GM18861 (cell line): ENCODE measurements at regions not wholly inside any gene's neighbourhood (a gene's known extent, or its start where the extent isn't known, plus 50 kb on each side); places are given as distances from the start of the nearest gene placed in this dataset.

Experiments used
- ATAC-seq: cut with Tn5 transposase; IDR thresholded peaks from one replicate; pipeline ENCODE4 v1.9.1; 2021; ENCODE audit not compliant: unreplicated experiment

DNA sequence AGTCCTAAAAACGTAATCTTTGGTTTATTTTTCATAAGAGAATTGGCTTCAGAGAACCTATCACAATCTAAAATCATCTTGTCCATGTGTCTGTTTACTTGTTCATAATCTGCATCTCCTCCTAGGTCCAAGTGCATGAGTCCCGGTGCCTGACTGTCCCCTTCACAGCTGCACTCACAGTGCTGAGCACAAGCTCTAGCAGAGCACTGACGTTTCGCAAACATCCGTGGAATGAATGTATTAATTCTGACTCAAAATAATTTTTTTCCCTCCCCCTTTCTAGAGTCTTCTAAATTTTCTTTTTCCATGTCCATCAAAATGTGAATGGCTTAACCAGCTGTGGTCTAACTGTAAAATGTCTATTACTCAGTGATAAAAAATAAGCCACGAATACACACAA, 245.5 kb upstream of the TSHZ3 start:
- no peak for ATAC-seq

DNA sequence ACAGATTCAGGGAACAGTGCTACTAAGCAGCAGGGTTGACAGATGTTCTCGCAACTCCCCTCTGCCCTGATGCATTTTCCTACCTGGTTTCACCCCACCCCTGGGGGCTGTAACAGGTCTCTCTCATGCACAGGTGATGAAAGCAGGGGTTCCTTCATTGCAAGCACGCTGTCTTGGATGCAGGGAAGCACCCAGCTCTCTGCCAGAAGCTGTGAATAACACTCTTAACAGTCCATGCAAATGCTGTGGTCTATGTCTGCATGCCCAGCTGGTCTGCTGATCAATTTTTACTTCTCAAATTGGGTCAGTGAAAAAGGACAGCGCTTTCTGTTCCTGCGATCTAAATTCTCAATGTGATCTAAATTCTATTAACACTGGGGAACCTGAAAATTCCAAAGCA, 246.3 kb upstream of the TSHZ3 start:
- ATAC-seq: no peak

DNA sequence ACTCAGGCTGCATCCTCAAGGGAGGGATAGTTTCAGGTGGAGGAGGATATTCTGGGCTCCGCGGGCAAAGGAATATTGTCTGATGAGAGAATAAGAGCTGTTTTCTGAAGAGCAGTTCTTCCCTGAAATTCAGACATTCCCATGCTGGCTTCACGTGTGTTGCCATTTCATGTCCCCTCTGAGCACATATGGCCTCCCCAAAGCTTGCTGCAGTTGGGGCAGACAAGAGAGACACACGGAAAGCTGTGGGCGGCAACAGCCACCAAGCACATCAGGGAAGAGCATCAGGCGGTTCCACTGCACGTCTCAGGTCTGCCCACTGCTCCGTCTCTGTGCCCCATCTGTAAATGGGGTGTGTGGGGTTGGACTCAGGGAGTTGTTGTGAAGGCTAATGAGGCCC, 247.5 kb upstream of the TSHZ3 start:
- no peak for ATAC-seq

DNA sequence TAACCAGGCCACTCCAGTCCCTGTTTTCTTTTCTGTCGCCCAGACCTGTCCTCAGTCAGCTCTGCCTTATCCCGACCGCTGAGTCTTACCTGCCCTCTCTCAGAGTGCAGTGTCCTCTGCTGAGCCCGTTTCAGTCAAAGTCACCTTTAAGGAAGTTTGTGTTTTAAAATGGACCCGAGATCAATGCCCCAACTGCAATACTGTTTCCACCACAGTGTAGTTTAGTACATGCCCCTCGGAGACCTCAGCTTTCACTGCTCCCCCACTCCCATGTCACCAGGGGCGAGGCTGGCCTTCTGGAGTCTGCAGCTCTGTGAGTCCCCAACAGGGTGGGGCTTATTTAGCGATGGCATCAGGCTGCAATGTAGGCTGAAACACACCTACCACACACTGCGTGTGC, 248.4 kb upstream of the TSHZ3 start:
- ATAC-seq: no peak

DNA sequence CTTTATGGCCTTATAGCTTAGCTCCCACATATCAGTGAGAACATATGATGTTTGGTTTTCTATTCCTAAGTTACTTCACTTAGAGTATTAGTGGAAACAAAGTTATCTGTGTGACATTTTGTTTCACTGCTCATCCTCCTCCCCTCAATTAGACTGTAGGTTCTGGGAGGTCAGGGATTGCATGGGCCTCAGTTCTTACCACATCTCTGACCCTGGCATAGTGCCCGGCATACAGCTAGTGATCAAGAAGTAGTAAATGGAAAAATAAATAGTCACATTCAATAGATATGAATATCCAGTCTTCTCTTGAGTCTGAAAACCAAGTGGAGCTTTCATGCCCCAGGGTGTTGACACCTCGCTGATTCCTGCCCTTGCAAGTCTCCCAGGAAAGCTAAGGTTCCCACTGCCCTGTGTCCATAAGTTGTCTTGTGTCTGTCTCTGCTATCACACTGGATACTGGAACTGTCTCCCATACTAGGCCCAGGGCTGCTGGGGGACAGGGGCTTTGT, 249.5 kb upstream of the TSHZ3 start:
- ATAC-seq: no peak

DNA sequence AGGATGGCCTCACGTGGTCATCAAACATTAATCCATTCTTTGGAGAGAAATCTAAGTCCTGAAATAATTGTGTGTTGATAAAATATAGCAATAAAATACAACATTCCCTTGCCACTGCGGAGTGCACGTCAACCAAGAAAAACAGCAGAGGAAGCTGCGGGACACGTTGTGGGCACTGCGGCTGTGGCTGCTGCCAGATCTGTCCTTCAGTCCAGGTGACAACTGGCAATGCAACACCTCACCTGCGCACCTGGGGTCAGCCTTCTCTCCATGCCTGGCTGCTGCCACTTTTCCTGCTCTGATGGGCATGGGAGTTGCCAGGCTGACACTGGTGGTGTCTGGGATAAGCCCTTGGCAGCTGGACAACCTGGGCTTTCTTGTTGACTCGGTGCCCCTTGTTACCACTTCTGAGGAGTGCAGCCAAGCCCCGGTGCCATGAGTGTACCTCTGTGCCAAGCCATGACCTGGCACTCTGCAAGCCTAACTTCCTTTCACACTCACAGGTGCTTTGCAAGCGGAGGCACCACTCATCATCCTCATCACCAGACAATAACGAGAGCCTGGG, 251.6 kb upstream of the TSHZ3 start:
- ATAC-seq: no peak

DNA sequence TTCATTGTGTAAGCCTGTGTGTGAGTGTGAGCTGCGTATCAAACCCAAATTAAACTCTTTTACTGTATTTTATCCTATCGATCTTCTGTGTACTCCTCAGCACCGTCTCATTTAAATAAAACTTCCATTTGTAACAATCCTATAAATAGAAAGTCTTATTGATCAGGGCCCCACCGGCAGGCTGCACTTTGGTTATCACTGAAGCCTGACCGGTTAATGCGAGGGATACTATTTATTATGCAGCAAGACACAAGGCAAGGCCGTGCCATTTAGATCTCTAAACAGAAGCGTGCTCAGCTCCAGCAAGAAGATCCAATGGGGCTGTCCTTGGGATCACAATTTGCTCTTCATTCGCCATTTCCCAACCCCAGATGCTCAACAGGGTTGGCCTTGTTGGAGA, 252.6 kb upstream of the TSHZ3 start:
- ATAC-seq: no peak

DNA sequence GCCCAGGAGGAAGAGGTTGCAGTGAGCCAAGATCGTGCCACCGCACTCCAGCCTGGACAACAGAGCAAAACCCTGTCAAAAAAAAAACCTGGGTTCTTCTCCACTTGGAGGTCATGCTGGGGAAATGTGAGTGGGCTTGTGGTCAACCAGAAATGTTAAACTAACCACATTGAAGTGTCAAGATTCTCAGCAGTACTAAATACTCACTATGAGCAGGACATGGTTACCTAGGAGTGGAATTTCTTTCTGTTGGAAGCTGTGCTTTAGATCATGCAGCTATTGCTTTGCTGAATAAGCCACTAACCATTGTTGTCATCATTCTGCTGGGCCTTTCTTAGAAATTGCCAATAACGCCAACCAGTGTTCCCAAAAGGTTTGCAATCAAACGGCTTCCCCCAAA, 253.3 kb upstream of the TSHZ3 start:
- no peak for ATAC-seq

DNA sequence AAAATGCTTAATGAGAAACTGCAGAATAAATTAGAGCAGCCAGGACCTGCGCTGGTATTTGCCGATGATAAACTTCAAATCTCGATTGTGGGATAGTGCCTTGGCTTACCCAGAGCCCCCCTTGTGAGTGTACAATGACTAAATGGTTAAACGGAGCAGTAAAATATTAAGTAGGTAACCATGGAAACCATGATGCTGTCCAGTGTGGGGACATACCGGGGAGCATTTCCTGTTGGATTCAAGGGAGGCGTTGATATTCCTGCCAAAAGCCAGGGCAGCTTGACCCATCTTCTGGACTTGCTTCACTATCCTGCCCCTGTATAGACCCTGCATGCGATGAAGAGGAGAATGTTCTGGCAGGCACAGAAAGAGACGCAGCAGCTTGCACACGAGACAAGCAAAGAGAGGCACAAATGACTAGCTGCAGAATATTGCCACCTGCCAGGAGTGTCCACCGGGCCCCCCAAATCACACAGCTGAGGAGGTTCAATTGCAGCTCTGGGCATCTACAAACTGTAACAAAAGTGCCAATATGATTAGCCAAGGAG, 255.3 kb upstream of the TSHZ3 start:
- ATAC-seq: no peak

DNA sequence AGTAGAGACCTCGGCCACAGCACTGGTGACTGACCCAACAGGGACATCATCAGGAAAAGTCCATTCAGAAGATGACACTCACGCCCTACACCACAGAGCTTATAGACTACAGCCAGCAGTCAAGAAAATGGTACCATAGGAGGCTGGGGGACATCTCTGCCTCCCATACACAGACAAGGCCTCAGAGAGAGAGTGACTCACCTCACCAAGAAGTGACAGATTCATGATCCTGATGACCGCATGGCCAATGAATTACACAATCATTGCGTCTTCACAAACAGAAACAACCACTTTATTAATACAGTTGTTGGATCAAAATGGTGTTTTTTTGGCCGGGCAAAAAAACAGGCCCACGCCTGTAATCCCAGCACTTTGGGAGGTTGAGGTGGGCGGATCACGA, 260.8 kb upstream of the TSHZ3 start:
- ATAC-seq: no peak

DNA sequence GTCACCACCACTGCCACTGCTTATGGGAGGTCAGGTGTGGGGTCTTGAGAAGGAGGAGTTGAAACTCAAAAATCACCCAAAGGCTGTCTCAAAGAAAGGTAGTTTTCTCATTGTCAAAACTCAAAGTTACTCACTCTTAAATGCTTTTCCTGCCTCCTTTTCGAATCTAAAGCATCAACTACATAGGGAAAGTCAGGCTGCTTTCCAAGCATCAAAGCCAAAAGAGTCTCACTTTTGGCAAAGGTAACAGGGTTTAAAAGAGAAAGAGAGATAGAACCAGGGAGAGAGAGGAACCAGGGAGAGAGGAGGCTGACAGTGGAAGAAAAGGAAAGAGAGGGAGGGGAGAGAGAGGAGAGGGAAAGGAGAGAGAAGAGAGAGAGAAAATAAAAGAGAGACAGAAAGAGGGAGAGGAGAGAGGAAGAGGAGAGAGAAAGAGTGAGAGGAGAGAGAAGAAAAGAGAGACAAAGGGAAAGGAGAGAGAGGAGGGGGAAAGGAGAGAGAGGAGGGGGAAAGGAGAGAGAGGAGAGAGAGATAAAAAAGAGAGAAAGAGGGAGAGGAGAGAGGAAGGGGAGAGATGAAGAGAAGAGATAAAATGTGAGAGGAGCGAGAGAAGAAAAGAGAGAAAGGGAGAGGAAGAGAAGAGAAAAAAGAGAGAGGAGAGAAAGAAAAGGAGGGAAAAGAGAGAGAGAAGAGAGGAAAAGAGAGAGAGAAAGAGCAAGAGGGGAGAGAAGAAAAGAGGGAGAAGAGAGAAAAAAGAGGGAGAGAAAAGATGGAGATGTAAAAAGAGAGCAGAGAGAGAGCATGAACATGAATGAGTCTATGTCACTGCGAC, 262.0 kb upstream of the TSHZ3 start:
- no peak for ATAC-seq

DNA sequence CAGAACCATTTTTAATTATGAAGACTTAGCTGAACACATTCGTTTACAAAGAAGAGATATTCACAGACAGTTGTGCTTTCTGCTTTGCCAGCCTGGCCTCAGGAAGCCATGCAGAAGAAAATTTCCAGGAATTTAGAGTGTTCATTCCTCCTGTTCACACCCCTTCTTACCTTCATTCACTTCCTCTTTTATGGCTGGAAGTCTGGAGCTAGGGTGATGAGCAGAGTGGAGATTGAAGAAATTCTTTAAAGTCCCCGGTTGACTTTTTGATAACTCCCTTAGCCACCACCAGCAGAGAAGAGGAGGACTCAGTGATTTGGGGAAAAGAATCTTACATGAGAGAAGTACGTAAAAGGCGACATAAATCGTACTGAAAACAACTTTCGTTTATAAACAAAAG, 263.6 kb upstream of the TSHZ3 start:
- no peak for ATAC-seq

DNA sequence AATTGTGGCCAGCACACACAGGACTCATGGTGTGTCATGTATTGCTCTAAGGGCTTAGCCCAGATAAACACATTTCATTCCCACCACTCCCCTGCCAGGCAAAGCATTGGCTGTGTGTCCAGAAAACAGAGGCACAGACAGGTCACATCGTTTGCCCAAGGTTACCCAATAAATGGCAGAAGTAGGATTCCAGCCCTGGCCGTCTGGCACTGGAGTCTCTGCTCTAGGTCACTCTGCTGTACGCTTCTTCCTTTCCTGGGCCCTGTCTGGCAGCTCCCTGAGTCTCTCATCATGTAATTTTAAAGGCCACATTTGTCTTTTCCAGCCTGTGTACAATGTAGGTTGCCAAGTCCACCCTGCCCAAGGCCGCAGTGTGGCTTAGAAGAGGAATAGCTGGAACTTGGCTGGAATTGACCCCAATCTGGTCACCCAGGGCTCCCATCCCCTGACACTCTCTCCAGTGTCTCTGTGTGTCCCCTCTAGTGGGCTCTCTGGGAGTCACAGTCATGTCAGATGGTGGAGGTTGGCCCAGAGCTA, 264.5 kb upstream of the TSHZ3 start:
- no peak for ATAC-seq

DNA sequence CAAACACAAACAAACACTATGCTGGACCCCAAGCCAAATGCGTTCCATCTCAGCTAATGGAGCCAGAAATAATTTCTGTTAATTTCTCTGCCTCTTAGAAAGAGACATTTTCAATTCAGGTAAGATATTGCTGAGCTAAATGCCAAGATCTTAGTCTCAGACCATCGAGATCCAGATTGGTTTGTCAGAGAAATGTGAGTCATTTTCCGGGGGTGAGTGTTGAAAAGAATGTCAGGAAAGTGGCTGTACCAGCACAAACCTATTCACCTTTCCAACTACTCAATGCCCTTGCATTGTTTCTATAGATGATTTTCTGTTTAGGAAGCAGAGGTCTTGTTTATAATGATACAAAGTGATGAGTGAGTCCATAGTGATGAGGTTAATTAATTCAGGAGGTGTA, 266.8 kb upstream of the TSHZ3 start:
- ATAC-seq: no peak

DNA sequence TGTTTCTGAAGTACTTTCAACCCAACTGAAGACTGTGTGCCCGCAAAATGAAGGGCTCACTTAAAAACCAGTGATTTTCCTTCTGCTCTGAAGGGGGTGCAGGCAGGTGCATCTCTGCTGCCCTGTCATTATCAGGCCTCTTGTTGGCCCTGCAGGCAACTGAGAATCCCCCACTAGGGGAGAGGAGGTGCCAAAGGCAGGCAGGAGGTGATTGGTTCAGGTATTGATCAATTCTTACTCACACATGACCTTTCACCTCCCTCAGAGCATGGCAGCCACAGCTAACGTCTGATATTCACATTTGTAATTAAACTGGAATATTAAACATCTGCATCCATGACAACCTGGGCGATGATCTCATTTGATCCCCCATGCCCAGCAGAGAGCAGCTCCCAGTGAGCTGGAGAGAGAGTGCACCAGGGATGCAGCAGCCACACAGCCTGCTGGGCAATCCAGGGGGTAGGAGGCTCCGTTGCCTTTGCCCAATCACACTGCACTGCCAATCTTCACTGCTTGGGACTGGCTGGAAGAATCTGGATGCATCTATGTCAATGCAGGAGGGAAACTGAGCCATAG, 267.9 kb upstream of the TSHZ3 start:
- no peak for ATAC-seq

DNA sequence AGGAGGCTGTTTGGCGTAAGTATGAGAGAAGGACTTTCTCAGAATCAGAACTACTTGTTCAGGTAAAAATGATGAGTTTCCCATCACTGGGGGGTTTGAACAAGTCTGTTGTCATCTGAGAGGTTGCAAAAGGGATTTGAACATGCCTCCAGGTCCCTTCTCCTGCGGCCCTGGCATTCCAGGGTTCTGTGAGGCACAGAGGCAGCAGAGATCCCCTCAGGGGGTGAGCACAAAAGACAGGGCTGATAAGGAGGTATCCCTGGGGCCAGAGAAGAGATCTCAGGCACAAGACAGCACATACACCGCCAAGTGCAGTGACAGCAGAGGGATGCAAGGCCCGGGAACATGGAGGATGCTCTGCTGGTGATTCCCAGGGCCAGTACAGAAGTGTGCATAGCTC, 275.8 kb upstream of the TSHZ3 start:
- ATAC-seq: no peak

DNA sequence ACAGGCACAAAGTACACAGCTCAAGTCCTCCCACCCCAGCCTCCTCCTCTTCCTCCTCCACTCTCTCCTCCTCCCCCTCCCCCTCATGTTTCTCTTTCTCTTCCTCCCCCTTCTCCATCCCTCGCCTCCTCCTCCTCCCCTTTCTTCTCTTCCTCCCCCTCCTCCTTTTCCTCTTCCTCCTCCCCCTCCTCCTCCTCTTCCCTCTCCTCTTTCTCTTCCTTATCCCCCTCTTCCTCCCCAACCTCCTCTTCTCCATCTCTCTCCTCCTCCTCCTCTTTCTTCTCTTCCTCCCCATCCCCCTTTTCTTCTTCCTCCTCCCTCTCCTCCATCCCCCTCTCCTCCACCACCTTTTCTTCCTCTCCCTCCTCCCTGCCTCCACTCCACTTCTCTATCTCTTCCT, 276.3 kb upstream of the TSHZ3 start:
- no peak for ATAC-seq

DNA sequence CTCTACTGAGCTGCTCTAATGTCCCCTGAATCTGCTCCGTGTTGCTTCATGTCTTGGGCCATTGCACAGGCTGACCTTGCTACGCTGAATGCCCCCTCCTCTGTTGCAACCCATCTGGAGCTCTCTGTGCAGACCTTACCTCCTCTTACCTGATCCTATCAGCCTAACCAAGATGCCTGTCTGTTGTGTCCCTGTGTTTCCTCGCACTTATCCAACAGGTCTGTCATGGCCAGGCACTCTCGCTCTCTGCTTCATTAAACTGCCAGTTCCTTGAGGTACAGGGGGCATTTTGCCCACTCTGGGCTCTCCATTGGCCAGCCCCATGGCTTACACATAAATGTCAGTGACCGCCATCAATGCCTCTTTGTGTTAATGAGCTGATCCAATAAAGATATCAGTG, 277.7 kb upstream of the TSHZ3 start:
- no peak for ATAC-seq

DNA sequence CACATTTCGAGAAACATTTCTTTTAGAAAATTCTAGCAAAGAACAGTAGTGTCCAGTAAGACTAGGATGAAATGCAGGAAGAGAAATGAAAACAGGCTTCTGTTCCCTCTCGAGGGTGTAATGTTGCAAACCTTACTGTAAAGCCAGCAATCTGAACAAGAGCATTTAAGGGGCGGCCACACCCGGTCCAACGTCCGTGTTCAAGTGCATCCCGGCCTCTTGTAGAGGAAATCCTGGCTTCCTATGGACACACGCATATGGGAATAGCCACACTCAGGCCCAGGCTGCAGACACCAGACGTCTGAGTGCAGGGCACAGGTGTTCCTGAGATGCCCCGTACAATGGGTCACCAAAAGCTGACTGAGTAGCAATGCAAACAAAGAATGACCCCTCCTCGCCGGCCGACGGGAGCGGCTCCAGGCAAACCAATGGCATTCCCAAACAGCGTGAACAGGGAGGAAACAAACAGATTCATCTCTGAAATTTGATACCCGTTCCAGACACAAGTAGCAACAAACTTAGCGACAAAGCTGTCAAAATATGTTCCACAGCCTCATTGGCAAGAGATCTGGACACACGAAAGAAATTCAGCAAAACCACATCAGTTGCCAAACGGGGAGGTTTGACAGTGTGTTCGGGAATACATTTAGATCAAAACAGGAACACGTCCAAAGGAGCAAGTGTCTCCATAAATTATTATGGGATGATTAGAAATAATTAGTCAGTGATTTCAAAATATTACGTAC, 278.6 kb upstream of the TSHZ3 start:
- ATAC-seq: no peak

DNA sequence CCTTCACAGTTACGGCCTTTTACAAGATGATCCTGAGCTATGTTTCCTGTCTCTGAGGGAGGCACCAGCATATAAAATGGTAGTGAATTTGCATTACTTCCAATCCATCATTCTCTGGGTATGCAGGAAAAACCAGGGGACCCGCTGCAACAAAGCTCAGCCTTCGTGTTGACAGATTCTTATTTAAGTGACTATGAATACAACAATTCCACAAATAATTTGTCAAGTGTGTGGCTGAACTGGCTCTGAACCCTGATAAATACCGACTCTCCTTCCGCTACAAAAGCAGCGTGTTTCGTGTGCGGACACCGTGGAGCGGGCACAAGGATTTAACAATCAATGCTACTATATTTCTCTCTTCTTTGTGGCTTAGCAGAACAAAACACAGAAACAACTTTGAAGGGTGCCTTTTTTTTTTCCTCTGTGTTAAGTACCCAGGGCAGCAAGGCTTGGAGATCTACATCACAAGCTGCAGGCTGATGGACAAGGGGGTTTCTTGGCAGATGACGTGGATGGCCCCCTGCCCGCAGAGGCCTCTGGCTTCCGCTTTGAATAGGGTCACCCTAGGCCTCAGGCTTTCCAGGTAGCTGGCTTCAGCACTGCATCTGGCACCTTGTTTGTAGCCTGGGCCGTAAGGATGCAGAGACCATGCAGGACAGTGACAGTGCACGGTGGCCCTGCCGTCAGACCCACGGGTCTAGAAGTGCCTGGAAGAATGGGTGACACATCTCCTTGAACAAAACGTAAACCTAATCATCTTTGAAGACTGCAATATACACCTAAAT, 280.5 kb upstream of the TSHZ3 start:
- no peak for ATAC-seq
